HG03095 (cell line): ENCODE measurements at regions not wholly inside any gene's neighbourhood (a gene's known extent, or its start where the extent isn't known, plus 50 kb on each side); places are given as distances from the start of the nearest gene placed in this dataset.
A peak's percentile ranks its signal among the peaks of the same experiment; 100 is the strongest.

Experiments used
- ATAC-seq: cut with Tn5 transposase; IDR thresholded peaks from one replicate; pipeline ENCODE4 v1.9.1; 2021; ENCODE audit warnings: moderate library complexity; ENCODE audit not compliant: unreplicated experiment

DNA sequence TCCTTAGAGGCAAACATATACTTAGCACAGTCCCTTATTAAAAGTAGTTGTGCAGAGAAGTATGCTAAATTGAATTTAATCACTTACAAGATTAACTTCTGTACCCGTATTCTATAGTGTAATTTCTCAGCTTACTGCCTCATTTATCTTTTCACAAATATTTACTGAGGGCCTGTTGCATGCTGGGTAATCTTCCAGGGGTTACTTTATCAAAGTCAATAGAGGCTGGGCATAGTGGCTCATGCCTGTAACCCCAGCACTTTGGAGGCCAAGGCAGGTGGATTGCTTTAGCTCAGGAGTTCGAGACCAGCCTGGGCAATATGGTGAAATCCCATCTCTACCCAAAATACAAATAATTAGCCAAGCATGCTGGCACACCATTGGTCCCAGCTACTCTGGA, 111.7 kb upstream of the RAB27B start:
- no peak for ATAC-seq

DNA sequence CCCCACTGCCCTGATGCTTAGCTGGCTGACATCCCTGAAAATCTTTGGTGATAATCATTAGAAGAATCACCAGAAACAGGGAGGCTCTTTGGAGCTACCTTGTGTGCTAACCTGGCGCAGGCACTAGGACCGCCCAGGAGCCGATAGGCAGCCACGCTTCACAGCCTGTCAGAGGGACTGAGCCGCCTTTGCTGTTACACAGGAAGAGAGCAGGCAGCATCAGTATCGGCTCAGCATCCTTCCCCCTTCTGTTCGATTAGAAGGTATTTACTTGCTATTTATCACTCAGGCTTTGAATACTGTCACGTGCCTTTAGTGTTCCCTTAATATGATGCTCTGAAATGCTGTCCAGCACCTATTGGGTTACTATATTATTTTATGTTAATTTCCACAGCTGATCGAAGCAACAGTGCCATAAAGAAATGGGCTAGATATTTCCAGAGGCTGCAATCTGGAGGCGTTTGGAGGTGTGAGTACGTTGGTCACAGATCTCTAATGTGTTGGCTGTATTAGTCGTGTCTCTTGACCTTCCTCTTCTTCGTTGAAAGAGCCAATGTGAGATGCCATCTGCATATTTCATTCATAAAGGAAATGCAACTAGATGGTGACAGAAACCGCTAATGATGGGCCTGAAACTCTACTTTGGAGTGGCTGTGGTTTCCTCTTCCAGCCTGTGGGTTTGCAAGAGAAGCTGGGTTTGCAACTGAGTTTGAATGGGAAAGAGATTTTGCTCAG, 110.4 kb upstream of the RAB27B start:
- peak; percentile 69 for ATAC-seq

DNA sequence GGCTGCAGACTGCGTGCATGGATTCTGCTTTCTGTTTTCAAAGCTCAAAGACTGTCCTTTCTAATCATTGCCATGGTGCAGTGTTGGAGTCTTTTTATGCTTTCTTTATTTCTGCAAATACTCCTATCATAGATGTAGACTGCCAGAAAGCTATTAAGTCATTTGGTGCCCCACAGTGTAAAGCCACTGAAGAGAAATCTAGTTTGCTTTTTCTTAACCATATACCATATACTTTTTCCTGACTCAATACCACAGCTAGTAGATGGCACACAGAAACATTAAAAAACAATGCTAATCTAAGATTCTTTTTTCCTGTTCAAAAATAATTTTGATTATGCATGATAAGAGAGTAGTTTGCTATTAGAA, 109.9 kb upstream of the RAB27B start:
- ATAC-seq = no peak

DNA sequence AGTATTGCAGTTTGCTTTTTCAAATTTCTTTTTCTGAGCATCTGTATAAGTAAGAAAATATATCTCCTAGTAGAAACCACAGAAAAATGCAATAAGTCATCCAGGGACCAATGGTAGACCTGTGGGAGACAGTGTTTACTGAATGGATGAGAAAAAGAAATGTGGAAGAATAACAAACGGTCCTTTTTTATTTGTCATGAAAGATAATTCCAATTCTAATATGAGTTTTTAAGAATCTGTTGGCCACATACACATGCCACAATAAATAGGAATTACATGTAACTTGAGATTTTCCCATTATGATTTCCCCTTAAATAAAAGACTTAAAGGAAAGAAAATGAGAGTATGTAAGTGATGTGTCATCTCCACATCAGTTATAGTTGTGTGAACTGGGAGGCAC, 107.7 kb upstream of the RAB27B start:
- no peak for ATAC-seq

DNA sequence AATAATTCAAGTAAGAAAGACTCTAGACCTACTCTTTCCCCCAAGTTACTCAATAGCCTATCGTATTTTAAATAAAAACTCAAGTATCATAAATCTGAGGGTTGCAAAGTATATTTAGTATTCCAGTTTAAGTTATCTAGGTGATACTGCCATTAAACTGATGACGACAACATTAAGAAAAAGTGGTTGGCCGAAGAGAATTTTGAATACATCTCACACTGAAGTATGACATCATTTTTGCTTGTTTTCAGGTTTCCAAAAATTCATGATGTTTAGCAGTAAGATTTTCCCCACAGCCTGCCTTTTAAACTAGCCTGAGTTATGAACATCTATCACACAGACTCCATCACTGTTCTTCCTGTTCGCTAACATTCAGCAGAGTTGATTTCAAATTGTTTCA, 102.1 kb upstream of the RAB27B start:
- ATAC-seq = no peak

DNA sequence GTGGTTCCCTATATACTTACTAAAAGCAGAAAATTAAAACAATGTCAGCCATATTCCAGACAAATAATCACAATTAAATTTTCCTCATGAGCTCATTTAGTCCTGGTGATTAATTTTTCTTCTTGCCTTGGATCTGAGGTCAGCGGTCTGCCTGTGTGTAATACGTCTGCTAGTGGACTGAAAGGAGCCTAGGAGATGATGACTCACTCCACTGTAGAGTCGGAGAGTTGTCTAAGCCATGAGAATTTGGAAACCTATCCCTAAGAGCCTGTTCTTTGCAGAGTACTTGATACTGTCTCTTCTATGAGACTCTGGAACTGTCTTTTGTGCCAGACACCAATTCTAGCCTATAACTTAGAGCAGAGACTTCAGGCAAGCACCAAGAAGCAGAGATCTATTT, 94.2 kb upstream of the RAB27B start:
- no peak for ATAC-seq

DNA sequence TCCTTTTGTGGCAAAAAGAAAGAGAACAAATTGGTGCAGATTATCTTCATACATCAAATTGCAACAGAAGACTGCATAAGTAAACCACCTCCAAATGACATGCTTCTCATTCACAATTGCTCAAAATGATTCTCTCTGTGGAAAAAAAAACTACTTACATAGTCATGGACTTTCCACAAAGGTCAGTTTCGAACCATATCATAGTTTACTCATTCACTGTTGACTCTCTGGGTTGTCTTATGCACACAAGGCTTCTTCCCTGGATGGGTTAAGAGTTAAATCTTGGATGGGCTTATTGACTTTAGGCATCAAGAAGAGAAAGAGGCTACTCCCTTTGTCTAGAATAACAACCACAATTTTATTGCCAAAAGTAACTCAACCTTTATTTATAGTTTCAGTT, 91.3 kb upstream of the RAB27B start:
- no peak for ATAC-seq

DNA sequence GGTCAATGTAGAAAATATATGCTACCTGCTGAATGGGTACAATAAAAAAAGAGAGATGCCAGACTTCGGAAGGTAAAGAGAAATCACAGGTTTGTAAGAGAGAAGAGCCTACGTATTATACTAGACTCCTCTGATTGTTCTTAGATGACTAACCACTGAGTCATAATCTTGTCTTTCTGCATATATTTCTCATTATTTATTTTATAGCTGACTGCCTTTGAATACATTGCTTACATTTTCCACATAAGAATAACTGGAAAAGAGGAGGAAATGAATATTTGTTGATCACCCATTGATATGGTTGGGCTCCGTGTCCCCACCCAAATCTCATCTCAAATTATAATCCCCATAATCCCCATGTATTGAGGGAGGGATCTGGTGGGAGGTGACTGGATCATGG, 90.3 kb upstream of the RAB27B start:
- no peak for ATAC-seq

DNA sequence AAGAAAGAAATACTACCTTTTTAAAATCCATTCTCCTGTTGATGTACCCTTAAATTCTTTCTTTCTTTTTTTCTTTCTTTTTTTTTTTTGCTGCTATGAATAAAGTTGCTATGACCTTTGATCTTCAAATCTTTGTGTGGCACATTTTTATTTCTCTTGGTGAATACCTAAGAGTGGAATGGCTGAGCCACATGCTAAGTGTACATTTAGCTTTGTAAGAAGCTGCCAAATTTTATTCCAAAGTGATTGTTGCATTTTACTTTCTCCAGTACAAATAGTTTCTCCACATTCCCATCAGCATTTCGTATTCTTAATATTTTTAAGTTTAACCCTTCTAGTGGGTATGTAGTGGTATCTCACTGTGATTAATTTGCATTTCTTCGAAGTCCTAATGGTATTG, 88.8 kb upstream of the RAB27B start:
- no peak for ATAC-seq

DNA sequence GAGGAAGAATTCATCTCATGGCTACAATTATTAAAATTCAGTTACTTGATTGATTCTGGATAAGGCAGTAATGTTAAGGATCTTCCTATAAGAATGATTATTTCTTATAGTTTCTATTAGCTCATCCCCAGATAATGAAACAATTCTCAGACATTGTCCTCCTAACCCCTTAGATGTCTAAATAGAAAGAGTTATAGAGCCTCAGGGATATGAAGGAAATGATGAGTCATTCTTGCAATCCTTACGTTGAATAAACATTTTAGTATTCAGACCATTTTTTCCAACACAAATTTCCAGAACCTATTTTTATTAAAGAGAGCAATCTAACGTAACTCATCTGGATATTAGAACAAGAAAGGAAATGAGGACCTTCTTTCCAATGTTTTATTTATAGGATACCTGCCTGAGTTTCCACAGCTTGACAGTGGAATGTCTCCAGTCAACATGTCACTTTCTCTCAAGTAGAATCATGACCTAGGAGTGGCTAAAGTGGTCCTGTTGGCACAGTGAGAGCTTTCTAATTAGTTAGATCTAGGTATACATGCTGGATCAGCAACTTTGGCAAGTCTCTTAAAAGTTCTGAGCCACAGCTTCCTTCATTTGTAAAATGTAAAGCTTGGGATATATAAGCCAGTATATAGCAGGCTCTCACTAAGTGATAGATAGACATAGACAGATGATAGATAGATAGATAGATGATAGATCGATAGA, 88.0 kb upstream of the RAB27B start:
- no peak for ATAC-seq

DNA sequence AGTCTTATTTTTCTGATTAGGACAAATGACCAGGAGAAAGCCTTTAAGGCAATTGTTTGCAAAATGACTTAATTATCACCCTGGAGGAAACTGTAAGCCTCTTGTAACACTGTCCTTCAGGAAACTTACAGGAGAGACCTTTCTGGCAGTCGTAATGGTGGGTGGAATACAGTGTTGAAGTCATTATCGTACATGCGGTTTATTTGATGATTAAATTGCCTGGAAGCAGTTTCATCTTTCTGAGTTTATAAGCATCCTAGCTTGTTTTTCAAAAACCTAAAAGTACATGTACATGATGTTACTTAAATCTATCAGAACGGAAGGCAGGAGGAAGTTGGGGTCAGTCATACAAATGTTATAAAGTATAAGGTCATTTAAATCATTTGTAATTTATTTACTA, 86.2 kb upstream of the RAB27B start:
- ATAC-seq = no peak

DNA sequence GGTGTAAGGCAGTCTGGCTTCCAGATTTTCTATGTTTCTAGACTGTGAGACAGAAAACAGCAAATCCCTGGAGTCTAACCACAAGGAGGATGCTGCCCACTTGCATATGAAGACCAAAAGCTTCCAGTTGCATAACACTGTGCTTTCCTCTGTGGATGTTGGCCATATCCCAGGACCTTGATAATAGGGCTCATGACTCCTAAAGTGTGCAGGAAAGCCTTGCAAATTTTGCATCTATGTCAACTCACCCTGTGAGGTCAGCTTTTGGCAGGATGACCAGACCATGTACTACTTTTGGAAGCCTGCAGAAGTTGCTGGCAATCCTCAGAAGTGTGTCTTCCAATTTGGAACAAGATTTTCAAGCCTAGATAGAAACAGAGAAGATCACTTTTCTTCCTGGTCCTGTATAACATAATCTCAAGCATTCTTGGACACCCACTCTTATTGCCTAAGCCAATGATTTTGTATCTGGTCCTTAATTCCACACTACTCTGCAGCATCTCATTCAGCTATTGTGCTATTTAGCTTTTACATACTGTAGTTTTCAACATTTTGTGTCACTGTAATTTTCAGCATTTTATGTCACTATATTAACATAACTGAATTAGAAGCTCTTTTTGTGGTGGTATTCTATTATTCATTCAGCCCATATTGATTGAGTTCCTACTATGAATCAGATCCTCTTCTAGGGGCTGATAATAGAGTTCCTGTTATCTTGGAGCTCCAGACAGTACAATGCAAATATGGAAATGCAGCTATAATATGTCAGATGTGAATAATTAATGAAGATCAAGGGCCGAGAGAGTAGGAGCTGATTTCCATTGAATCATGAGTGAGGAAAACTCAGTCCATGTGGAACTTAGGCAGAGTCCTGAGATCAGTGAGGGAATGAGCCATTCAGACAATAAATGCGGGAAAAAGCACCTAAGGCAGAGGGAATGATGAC, 85.3 kb upstream of the RAB27B start:
- ATAC-seq = no peak

DNA sequence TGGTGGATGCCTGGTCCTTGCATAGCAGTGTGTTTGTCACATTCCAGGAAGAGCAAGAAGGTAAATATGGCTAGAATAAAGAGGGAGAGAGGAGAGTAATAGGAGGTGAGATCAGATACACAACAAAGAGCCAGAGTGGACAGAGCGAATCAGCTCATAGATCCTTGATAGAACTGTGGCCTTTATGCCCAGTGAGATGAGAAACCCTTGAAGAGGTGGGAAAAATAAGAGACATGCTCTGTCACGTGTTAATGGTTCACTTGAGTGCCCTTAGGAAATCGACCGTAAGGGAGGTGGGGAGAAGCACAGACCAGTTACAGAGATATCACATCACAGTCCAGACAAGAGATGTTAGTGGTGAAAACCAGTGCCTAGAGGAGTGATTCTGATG, 84.7 kb upstream of the RAB27B start:
- no peak for ATAC-seq

DNA sequence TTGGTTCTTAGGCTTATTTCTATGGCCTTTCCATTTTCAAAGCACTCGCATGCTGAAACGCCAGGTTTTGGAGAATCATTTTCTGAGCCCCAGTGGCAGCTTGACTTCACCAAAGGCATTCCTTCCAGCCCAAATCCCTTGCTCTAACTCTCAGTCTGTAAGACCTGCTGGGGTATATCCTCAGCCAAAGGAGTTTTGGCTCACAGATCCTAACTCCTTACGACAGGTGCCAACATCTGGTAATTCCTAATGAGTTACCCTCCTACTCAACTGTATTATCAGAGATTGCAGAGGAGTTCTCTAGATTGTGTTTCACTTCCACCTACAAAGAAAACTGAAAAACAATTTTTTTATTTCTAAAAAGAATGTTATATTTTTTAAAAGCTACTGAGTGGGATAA, 79.0 kb upstream of the RAB27B start:
- ATAC-seq = no peak

DNA sequence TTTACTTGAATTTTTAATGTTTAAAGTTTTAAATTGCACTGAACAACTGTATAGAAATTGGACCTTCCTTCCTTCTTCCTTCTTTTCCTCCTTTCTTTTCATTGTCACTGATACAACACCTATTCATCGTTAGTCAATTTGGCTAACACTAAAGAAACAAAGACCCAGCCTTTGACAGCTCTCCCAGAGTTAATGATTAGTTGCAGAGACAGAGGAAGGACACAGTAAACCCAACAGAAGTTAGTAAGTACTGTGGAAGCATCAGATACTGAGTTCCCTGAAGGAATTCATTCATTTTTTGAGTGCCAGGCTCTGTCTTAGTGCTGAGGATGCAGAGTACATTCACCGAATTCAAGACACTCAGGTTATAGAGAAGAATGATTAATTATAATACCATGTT, 77.9 kb upstream of the RAB27B start:
- ATAC-seq = no peak

DNA sequence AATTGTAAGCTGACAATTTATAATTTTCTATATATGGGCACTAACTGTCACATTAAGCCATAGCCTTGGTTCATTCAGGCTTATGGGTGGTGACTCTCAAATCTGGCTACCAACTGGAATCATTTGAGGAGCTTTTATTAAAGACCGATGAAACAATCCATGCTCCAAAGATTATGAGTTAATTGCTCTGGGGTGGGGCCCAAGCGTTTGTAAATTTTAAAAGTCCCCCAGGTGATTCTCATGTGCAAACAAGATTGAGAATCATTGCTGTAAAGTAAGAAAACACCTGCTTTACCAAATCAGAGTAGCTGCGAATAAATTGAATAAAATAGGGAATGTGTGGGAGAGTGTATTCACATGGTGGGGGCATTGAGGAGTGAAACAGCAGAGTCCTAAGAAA, 76.1 kb upstream of the RAB27B start:
- ATAC-seq = no peak

DNA sequence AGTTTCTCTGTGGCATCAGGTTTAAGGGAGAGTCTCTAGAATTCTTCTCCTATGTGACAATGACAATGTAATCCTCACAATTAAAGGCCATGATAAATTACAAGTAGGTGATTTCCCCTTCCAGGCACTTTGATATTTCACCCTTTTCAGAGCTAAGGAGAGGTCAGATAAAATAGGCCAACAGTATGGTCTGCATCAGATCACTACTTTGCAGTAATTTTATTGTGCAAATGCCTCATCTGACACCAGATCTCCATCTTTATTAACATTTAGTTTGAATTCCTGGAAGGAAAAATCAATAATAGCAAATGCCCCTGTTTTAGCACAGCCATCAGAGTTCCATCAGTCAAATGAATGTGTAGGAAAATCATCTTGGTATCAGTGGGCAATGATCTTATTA, 72.8 kb upstream of the RAB27B start:
- no peak for ATAC-seq

DNA sequence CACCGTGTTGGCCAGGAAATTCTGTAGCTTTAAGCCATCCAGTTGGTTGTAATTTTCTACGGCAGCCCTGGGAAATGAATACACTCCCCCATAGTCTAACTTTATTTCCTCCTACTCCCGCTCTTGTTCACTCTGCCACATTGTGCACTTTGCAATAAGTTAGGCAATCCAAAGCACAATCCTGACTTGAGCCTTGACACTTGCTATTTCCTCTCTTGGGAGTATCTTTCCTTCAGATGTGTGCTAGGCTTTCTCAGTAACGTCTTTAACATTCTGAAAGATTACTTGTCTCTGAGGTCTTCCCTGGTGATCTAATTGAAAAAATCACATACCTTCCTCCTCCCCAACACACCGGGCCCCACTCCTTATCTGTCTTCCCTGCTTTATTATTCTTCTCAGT, 65.9 kb upstream of the RAB27B start:
- no peak for ATAC-seq

DNA sequence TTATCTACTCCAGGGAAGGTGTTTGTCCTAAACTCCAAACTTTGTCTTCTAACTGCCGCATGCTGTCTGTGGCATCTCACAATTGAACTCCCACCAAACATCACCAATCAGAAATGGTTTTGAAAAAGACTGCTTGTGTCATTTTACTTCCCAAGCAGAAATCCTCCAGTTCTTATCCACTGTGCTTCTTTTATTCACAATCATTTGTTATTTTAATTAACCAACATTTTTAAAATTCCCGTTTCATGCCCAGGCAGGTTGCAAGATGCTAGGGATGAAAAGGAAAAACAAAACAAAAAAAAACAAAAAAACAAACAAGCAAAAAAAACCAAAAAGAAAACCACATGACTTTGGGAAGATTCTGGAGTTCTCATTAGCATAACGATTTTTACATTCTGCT, 63.5 kb upstream of the RAB27B start:
- no peak for ATAC-seq

DNA sequence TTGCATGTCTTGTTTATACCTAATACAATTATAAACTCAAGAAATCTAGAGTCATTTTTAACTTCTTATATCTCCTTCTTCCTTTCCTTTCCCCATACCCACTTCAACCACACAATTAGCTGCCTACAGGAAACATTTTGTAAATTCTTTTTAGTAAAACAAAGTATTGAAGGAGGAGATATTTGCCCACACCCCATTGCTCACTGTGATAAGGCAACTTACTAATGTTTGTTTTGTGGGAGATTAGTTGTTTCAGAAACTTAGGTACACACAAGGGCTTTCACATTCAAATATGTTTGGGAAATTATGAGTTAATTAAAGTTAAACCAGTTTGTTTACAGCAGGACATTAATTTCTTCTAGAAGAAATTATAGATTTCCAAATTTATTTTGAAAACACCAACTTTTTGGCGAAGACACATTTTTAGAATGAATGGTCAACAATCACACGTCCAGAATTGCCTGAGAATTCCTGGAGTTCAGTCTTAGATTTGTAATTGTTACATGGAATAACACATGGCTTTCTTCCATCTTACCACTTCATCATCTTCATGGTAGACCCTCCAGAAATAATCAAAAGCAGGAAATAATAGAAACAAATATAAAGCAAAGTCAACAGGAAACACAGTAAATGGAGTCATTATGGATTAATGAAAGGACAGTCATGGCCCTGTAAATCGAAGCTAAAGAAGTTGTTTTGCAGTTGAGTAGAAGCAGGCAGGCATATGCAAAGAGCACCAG, 62.5 kb upstream of the RAB27B start:
- ATAC-seq = no peak

DNA sequence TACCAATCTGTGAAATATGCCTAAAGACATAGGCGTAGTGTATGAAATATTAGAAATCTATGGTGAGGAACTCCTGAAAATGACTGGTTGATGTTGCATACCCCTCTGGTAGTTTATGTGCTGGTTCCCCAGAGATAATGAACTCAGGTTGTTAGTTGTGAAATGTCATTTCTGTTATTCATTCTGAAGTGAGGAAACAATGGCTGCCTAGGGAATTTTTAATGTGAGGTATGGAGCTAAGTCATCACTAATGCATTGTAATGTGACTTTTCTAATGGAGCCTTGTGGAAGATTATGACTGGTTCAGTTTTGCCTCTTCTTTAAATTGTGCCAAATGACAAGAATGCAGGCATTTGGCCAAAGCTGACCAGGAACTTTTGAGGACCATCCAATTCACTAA, 61.6 kb upstream of the RAB27B start:
- ATAC-seq = no peak
